ENCODE measurements at regions not wholly inside any gene's neighbourhood (a gene's known extent, or its start where the extent isn't known, plus 50 kb on each side); places are given as distances from the start of the nearest gene placed in this dataset.
"Not testable (repeated sequence)": the region's sequence is repeated elsewhere in the genome, so short reads cannot be mapped to it uniquely, and the experiment has no call there.

DNA sequence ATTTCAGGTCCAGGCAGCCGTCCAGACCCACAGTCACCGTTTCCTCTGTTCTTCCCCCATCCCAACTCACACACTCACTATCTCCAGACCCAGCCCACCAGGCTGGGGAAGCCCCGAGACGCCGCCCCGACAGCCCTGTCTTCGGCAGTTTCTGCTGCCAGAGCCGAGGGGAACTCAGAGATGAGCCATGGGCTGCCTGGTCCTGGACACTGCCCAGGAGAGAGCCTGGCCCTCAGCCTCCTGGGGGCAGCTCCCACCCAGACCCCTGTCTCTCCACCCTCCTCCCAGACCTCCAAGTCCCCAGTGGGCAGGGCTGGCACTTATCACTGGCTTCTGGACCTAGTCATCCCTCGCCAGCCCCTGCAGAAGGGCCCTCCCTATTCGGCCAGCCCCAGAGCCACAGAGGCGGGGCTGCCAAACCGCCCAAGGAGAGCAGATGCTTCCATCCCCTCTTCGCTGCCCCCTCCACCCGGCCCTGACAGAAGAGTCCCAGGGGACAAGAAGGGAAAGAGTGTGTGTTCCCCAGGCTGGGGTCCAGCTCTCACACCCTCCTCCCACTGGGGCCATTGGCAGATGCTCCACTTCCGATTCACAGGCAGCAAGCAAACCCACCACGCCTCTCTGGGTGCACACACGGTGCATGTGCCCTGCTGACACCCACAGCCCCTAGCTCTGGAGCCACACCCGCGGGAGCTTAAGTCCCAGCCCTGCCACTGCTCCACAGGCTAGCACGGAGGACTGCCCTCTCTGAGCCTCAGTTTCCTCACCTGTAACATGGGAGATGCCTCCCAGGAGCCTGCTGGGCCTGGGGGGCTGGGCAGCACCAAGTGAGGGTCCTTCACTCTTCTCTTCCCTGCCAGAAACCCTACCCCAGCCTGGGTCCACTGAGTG, 186.4 kb downstream of the TBC1D2B start:
- TF ChIP-seq, protein P1, sequence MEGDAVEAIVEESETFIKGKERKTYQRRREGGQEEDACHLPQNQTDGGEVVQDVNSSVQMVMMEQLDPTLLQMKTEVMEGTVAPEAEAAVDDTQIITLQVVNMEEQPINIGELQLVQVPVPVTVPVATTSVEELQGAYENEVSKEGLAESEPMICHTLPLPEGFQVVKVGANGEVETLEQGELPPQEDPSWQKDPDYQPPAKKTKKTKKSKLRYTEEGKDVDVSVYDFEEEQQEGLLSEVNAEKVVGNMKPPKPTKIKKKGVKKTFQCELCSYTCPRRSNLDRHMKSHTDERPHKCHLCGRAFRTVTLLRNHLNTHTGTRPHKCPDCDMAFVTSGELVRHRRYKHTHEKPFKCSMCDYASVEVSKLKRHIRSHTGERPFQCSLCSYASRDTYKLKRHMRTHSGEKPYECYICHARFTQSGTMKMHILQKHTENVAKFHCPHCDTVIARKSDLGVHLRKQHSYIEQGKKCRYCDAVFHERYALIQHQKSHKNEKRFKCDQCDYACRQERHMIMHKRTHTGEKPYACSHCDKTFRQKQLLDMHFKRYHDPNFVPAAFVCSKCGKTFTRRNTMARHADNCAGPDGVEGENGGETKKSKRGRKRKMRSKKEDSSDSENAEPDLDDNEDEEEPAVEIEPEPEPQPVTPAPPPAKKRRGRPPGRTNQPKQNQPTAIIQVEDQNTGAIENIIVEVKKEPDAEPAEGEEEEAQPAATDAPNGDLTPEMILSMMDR (IDR thresholded peaks at IDR 0.05): not testable (repeated sequence)
- not testable (repeated sequence) for TF ChIP-seq EP300 (IDR thresholded peaks at IDR 0.05)
